H1 (cell line): ENCODE measurements at regions not wholly inside any gene's neighbourhood (a gene's known extent, or its start where the extent isn't known, plus 50 kb on each side); places are given as distances from the start of the nearest gene placed in this dataset.

Source experiments
- CTCF ChIA-PET: fragments of 300-600 bp; sonication (Branson Sonifier 250); formaldehyde crosslinking; loops from one replicate; lab custom pipeline; 2021; ENCODE audit not compliant: partially characterized antibody; lab: Charles Lee
- POLR2A ChIA-PET: fragments of 300-600 bp; sonication (Branson Sonifier 250); formaldehyde crosslinking; loops from one replicate; lab custom pipeline; 2021; ENCODE audit warnings: inconsistent platforms; ENCODE audit not compliant: partially characterized antibody; lab: Charles Lee
- DNase-seq, 2 experiments: peaks; one replicate each; pipeline versions ENCODE4 v3.0.0 to v3.0.0-alpha.2; 2010 to 2022; ENCODE audit warnings: low spot score in 2 of 2, low read depth in 1 of 2, mixed read lengths in 1 of 2
- FAIRE-seq: peaks from 2 replicates; lab custom pipeline; 2011; peaks lifted over from hg19 to GRCh38; lab: Jason Lieb, UNC
- H2AFZ ChIP-seq: 2 replicates; pipeline ENCODE4 v1.8.1; 2012; ENCODE audit warnings: low read length, inconsistent platforms
- H2AK5ac ChIP-seq: 2 replicates; pipeline ENCODE4 v1.6.1; 2013; ENCODE audit warnings: low read depth, low read length
- H2BK120ac ChIP-seq: replicated peaks from 2 replicates; pipeline ENCODE3; 2013; ENCODE audit warnings: low read depth, low read length, inconsistent platforms
- H2BK12ac ChIP-seq: 2 replicates; pipeline ENCODE4 v1.6.1; 2013; ENCODE audit warnings: low read depth, low read length
- H2BK15ac ChIP-seq: 2 replicates; pipeline ENCODE4 v1.6.1; 2013; ENCODE audit warnings: low read length
- H2BK20ac ChIP-seq: 2 replicates; pipeline ENCODE4 v1.6.1; 2013; ENCODE audit warnings: low read length
- H2BK5ac ChIP-seq: 2 replicates; pipeline ENCODE4 v1.6.1; 2013; ENCODE audit warnings: low read depth, low read length
- H3K14ac ChIP-seq: 2 replicates; pipeline ENCODE4 v1.6.1; 2013; ENCODE audit warnings: inconsistent platforms; ENCODE audit not compliant: insufficient read length
- H3K18ac ChIP-seq: 2 replicates; pipeline ENCODE4 v1.6.1; 2013; ENCODE audit warnings: low read length; ENCODE audit errors: extremely low read depth
- H3K23ac ChIP-seq: 2 replicates; pipeline ENCODE4 v1.6.1; 2013; ENCODE audit warnings: inconsistent platforms; ENCODE audit not compliant: insufficient read length
- H3K23me2 ChIP-seq: 2 replicates; pipeline ENCODE4 v1.6.1; 2013; ENCODE audit warnings: low read depth, low read length
- H3K27ac ChIP-seq: 2 replicates; pipeline ENCODE4 v1.6.1; 2011; ENCODE audit warnings: low read depth, low read length, inconsistent platforms
- H3K27me3 ChIP-seq, 4 experiments: replicated peaks in 1 of 4; 1 replicate in 1 of 4; 2 replicates in 3 of 4; pipeline versions ENCODE4 v1.6.1 to v1.8.1; 2011 to 2013; ENCODE audit warnings: low read length in 3 of 4, mild to moderate bottlenecking in 3 of 4, inconsistent platforms in 2 of 4, mixed read lengths in 2 of 4, moderate library complexity in 1 of 4; ENCODE audit not compliant: control insufficient read depth in 3 of 4, insufficient read depth in 3 of 4; ENCODE audit errors: extremely low read depth in 1 of 4
- H3K36me3 ChIP-seq, 4 experiments: 2 replicates each; pipeline versions ENCODE4 v1.6.1 to v1.8.1; 2011 to 2013; ENCODE audit warnings: mild to moderate bottlenecking in 4 of 4, low read length in 3 of 4, moderate library complexity in 2 of 4, control low read depth in 1 of 4, inconsistent platforms in 1 of 4; ENCODE audit not compliant: insufficient read depth in 4 of 4, control insufficient read depth in 2 of 4
- H3K4ac ChIP-seq: replicated peaks from 2 replicates; pipeline ENCODE3; 2013; ENCODE audit warnings: low read length, low read depth, mixed read lengths, inconsistent platforms; ENCODE audit not compliant: insufficient read length
- H3K4me1 ChIP-seq, 4 experiments: replicated peaks in 1 of 4; 1 replicate in 1 of 4; 2 replicates in 3 of 4; pipeline versions ENCODE4 v1.6.1 to v1.8.1; 2011 to 2013; ENCODE audit warnings: low read length in 3 of 4, inconsistent platforms in 2 of 4, mixed read lengths in 1 of 4; ENCODE audit not compliant: insufficient read depth in 4 of 4, control insufficient read depth in 3 of 4
- H3K4me2 ChIP-seq, 2 experiments: 2 replicates each; pipeline versions ENCODE4 v1.6.1 to v1.8.1; 2011 to 2013; ENCODE audit warnings: low read depth in 2 of 2, low read length in 2 of 2, control low read depth in 1 of 2, inconsistent platforms in 1 of 2, mild to moderate bottlenecking in 1 of 2; ENCODE audit not compliant: insufficient read depth in 1 of 2
- H3K4me3 ChIP-seq, 4 experiments: fragments of 200-600, 300-600 bp in 1 of 4; sonication (generic), shearing (Covaris generic), sonication (Bioruptor Twin) in 1 of 4; 2 replicates each; pipeline versions ENCODE4 v1.5.1 to v1.8.1; 2011 to 2016; ENCODE audit warnings: low read length in 4 of 4, low read depth in 3 of 4, control low read depth in 2 of 4, inconsistent platforms in 2 of 4, mild to moderate bottlenecking in 2 of 4, mixed read lengths in 1 of 4, moderate library complexity in 1 of 4; ENCODE audit not compliant: insufficient read depth in 2 of 4; ENCODE audit errors: extremely low read depth in 1 of 4
- H3K56ac ChIP-seq: replicated peaks from 2 replicates; pipeline ENCODE3; 2013; ENCODE audit warnings: low read depth, mild to moderate bottlenecking, mixed read lengths, low read length, inconsistent platforms; ENCODE audit not compliant: insufficient read length
- H3K79me1 ChIP-seq: 2 replicates; pipeline ENCODE4 v1.6.1; 2013; ENCODE audit warnings: low read depth, low read length, control low read depth
- H3K79me2 ChIP-seq, 2 experiments: 2 replicates each; pipeline versions ENCODE4 v1.6.1 to v1.8.1; 2012 to 2013; ENCODE audit warnings: low read length in 2 of 2, mild to moderate bottlenecking in 2 of 2, inconsistent platforms in 1 of 2; ENCODE audit not compliant: insufficient read depth in 2 of 2, control insufficient read depth in 1 of 2
- H3K9ac ChIP-seq, 4 experiments: replicated peaks in 1 of 4; 1 replicate in 1 of 4; 2 replicates in 3 of 4; pipeline versions ENCODE4 v1.6.1 to v1.8.1; 2011 to 2013; ENCODE audit warnings: low read depth in 3 of 4, low read length in 3 of 4, control low read depth in 2 of 4, mild to moderate bottlenecking in 2 of 4, moderate library complexity in 2 of 4, inconsistent platforms in 1 of 4; ENCODE audit errors: extremely low read depth in 1 of 4
- H3K9me3 ChIP-seq, 2 experiments: 2 replicates each; pipeline versions ENCODE4 v1.6.1 to v1.8.1; 2012 to 2013; ENCODE audit warnings: mild to moderate bottlenecking in 2 of 2, moderate library complexity in 2 of 2, control low read depth in 1 of 2, inconsistent platforms in 1 of 2, low read depth in 1 of 2, low read length in 1 of 2, mixed read lengths in 1 of 2; ENCODE audit not compliant: insufficient read depth in 2 of 2
- H4K20me1 ChIP-seq, 2 experiments: replicated peaks in 1 of 2; 2 replicates each; pipeline versions ENCODE3 to v1.8.1; 2011 to 2013; ENCODE audit warnings: inconsistent platforms in 2 of 2, low read length in 2 of 2, mild to moderate bottlenecking in 1 of 2; ENCODE audit not compliant: insufficient read depth in 2 of 2, control insufficient read depth in 1 of 2
- H4K5ac ChIP-seq: 2 replicates; pipeline ENCODE4 v1.6.1; 2013; ENCODE audit warnings: low read length, low read depth, mixed read lengths, inconsistent platforms; ENCODE audit not compliant: insufficient read length
- H4K8ac ChIP-seq: 2 replicates; pipeline ENCODE4 v1.8.0; 2013; ENCODE audit warnings: mild to moderate bottlenecking, moderate library complexity, low read length, inconsistent platforms; ENCODE audit not compliant: insufficient read depth; ENCODE audit errors: extremely low read depth
- H4K91ac ChIP-seq: replicated peaks from 2 replicates; pipeline ENCODE3; 2013; ENCODE audit warnings: low read length, mixed read lengths, inconsistent platforms; ENCODE audit not compliant: insufficient read length
- CEBPB ChIP-seq: IDR thresholded peaks from 2 replicates; pipeline ENCODE4 v1.6.1; 2012; ENCODE audit warnings: low read depth, low read length
- CTBP2 ChIP-seq: IDR thresholded peaks from 2 replicates; pipeline ENCODE4 v1.7.0; 2011; ENCODE audit warnings: borderline replicate concordance, mild to moderate bottlenecking, moderate library complexity, mixed read lengths, low read length; ENCODE audit not compliant: insufficient read depth, insufficient read length
- GTF2F1 ChIP-seq: IDR thresholded peaks from 2 replicates; pipeline ENCODE4 v1.6.1; 2012; ENCODE audit warnings: low read depth, low read length, improper control_type of control experiment, borderline replicate concordance
- POLR2AphosphoS5 ChIP-seq: IDR thresholded peaks from 2 replicates; pipeline ENCODE4 v1.6.1; 2011; ENCODE audit warnings: low read depth, low read length
- POU5F1 ChIP-seq: IDR thresholded peaks from 2 replicates; pipeline ENCODE4 v1.6.1; 2011; ENCODE audit warnings: low read depth, mild to moderate bottlenecking, low read length, moderate library complexity
- RAD21 ChIP-seq, 2 experiments: IDR thresholded peaks in 1 of 2; conservative IDR thresholded peaks in 1 of 2; 2 replicates each; pipeline ENCODE4 v1.6.1; 2011; ENCODE audit warnings: low read depth in 2 of 2, low read length in 2 of 2, improper control_type of control experiment in 1 of 2, inconsistent platforms in 1 of 2, mild to moderate bottlenecking in 1 of 2, moderate library complexity in 1 of 2

DNA sequence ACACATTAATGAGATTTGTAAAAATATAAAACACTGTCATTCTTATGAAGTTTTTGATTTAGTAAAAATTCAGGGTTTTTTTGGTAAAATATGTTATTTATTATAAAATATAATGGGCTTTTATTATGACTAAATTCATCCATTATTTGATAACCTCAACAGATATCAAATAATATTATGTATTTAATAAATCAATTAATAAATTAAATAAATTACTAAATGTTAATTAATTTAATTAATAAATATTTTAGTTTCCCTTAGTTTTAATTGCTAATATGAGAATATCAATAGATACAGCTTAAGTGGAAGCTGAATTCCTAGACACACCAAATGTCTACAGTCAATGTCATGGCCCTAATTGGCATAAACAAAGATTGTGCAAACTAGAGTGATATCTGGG lies 82.3 kb upstream of the DGKG start:
- ChIA-PET POLR2A (no interaction called here), CTCF (interaction anchor here (1.2 to 1.7 kb wide), 3 partner anchors 18 to 96 kb away, joined by 4 to 5 read pairs (median 4); no protein-coding TSS in a partner anchor)
- no peak for FAIRE-seq
- Histone ChIP-seq H3K36me3 (no peaks in the 10 kb centered on the region), H3K4ac (no peak overlapping the region), H3K9ac (no peak overlapping the region), H3K4me1 (no peaks in the 10 kb centered on the region), H4K91ac (no peak overlapping the region), H3K9me3 (no peaks in the 10 kb centered on the region), H4K5ac (no peak overlapping the region), H3K23ac (no peak overlapping the region), H3K4me2 (no peak overlapping the region), H3K79me2 (no peaks in the 10 kb centered on the region), H3K79me1 (no peaks in the 10 kb centered on the region), H3K27ac (no peak overlapping the region), H2BK12ac (no peak overlapping the region), H2BK15ac (no peak overlapping the region), H3K14ac (no peak overlapping the region), H3K18ac (no peak overlapping the region), H2AK5ac (no peak overlapping the region), H2BK120ac (no peak overlapping the region), H3K4me3 (no peak overlapping the region), H4K8ac (no peak overlapping the region), H4K20me1 (no peaks in the 10 kb centered on the region), H2BK5ac (no peak overlapping the region), H3K23me2 (no peaks in the 10 kb centered on the region), H3K56ac (no peak overlapping the region), H2AFZ (no peak overlapping the region), H3K27me3 (no peaks in the 10 kb centered on the region), H2BK20ac (no peak overlapping the region)
- DNase-seq: no peak
- TF ChIP-seq RAD21 (IDR thresholded peaks at IDR 0.05 in 1 of 2, conservative IDR thresholded peaks at IDR 0.05 in 1 of 2; ENCODE audit: low read depth in 2 of 2, low read length in 2 of 2): no peak
- no peak for TF ChIP-seq POLR2AphosphoS5
- no peak for TF ChIP-seq CTBP2
- TF ChIP-seq POU5F1: no peak
- TF ChIP-seq CEBPB: no peak
- no peak for TF ChIP-seq GTF2F1
